NCI-H1048 (cell line): ENCODE measurements at regions not wholly inside any gene's neighbourhood (a gene's known extent, or its start where the extent isn't known, plus 50 kb on each side); places are given as distances from the start of the nearest gene placed in this dataset.

Source experiments
- DNase-seq: peaks from one replicate; lab custom pipeline; 2025; lab: John Stamatoyannopoulos, UW

DNA sequence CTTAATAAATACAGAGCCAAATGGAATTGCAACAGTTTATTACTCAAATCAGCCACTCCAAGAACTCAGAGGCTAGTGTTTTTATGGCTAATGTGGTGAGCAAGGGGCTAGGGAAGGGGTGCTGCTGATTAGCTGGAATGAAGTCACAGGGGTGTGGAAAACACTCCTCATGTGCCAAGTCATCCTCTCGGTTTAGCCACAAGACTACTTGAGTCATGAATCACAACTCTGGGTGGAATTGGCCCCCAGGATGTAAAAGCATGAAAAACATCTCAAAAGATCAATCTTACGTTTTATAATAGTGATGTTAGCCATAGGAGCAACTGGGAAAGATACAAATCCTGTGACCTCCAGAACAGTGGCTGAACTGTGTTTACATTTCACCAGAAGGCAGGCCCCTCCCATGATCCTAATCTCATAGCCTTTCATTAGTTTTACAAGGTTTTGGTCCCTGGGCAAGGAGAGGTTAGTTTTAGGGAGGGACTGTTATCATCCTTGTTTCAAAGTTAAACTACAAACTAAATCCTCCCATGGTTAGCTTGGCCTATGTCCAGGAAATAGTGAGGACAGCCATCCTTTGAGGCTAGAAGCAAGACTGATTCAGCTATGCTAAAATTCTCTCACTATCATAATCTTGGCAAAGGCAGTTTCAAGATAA lies 2020.1 kb upstream of the PCDH20 start:
- DNase-seq, result no peak

GRCh38 chr13:63433546-63434150 lies 2018.0 kb upstream of the PCDH20 start:
- no peak for DNase-seq

DNA sequence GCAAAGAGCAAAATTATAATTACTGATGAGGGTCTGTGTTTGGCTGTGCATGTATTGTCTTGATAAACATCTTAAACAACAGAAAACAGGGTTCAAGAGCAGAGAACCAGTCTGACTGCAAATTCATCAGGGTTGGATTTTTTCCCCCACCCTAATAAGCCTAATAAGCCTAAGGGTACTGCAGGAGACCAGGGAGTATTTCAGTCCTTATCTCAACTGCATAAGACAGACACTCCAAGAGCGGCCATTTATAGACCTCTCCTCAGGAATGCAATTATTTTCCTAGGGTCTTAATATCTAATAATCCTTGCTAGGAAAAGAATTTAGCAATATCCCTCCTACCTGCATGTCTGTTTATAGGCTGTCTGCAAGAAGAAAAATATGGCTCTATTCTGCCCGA lies 2011.5 kb upstream of the PCDH20 start:
- DNase-seq, result no peak

- no peak for DNase-seq
Observed at GRCh38 chr13:63425131-63425530, 2009.5 kb upstream of the PCDH20 start.

DNA sequence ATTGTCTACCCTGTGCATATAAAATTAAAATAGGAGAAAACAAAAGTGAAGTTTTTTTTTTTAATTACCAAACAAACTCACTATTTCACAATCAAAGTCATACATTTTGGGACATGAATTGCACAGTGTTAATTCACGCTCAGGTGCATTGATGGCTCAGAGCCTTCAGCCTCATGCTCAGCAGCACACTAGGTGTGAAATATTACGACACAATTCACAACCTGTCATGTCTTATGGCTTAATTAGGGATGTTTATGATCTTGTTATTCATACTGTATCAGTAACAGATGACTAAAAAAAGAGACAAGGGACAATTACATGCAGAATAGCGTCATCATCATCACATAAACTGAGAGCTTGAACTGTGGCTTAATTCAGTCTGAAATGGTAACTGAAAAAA lies 2005.5 kb upstream of the PCDH20 start:
- no peak for DNase-seq

- DNase-seq, result no peak
Observed at GRCh38 chr13:63420685-63421084, 2005.0 kb upstream of the PCDH20 start.

DNA sequence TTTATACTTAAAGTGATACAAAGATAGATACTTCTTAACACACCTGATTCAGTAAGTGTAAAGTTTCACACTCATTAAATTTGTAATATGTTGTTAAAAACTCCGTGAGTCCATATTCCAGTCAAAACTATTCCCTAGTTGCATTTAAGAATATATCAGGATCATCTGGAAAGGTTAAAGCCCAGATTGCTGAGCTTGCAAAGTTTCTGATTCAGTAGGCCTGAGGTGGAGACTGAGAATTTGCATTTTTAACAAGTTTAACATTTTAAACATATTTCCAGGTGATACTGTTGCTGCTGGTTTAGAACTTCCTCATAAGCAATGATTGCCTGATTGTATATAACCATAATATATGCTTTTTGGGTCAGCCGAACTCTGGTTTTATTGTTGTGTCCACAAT lies 1998.6 kb upstream of the PCDH20 start:
- no peak for DNase-seq

DNA sequence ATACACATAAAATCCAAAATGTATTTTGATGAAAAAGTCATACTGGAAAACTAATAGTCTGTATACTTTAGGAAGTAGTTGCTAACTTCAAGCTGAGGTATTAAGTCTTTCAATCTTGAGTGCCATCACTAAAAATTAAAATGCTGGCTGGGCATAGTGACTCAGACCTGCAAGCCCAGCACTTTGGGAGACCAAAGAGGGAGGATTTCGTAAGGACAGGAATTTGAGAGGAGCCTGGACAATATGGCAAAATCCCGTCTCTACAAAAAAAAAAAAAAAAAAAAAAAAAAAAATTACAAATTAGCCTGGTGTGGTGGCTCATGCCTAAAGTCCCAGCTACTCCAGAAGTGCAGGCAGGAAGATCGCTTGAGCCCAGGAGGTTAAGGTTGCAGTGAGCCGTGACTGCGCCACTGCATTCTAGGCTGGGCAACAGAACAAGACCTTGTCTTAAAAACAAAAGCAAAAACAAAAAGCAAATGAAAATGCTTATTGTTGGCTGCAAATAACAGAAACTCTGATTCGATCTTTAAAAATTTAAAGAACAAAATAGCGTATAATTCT lies 1994.2 kb upstream of the PCDH20 start:
- DNase-seq, result no peak

- no peak for DNase-seq
Observed at GRCh38 chr13:63408331-63409189, 1992.9 kb upstream of the PCDH20 start.

DNA sequence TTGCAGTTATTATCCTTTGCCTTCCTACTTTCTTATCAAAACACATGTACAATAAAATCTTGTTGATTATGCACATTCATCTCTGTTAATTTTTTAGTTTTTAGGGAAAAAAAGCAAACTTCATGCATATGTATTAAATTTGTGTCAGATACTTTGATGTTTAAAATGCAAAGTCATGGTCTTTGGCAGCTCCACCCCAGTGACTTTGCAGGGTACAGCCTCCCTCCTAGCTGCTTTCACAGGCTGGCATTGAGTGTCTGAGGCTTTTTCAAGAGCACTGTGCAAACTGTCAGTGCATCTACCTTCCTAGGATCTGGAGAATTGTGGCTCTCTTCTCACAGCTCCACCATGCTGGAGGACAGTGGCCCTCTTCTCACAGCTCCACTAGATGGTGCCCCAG lies 1988.1 kb upstream of the PCDH20 start:
- no peak for DNase-seq

DNA sequence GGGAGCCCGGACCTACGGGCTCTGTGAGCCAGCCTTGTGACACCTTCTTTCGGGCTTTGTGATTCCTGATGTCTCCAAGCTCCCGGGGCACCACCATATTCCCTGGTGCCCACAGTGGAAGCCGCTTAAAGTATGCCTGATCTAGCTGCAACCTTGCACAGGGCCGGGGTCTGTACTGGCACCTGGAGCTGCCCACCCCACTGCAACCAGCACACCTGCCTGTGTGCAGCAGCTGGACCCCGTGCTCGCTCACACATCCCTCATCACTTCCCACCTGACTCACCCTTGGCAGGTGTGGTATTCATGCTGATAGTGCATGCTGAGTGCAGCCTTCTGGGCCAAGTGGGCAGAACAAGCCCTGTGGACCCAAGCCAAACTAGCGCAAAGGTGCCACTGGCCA lies 1981.1 kb upstream of the PCDH20 start:
- DNase-seq, result no peak

GRCh38 chr13:63393112-63393511 lies 1977.5 kb upstream of the PCDH20 start:
- DNase-seq, result no peak

GRCh38 chr13:63389756-63390155 lies 1974.1 kb upstream of the PCDH20 start:
- DNase-seq, result no peak

- no peak for DNase-seq
Observed at GRCh38 chr13:63381078-63381859, 1965.6 kb upstream of the PCDH20 start.

GRCh38 chr13:63377986-63378385 lies 1962.3 kb upstream of the PCDH20 start:
- no peak for DNase-seq

GRCh38 chr13:63370101-63370500 lies 1954.5 kb upstream of the PCDH20 start:
- no peak for DNase-seq

- no peak for DNase-seq
Observed at GRCh38 chr13:63367522-63368198, 1952.0 kb upstream of the PCDH20 start.

DNA sequence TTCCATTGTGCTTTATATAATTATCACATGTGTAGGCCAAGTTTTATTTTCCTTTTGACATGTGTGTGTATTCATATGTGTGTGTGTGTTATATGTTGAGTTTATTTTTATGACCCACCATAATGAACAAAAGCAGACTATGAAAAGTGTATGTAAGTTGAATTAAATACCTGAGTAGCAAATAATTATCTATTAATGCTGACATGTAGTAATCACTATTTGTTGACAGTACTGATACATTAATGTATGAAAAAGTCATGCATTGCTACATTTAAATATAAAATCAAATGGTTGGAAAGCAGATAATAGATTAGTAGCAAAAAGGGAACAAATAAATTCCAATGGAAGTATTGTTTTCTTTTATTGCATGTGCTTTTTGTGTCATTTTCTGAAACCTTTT lies 1948.5 kb upstream of the PCDH20 start:
- no peak for DNase-seq

DNA sequence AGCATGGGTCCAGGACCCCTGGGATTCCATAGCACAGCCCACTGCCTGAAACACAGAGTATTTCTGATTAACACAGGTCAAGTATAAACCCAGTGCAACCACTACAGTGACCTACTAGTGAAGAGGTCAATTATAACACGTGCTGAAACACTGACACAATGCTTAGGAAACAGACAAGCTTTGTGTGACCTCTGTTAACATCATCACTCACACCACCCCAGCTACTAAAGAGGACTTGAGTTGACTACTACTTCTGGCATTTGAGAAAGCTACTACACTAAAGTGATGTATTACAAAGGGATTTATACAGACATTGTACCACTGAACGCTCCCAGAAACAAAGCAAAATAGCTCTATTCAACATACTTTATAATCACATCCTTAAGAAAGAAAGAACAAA lies 1935.9 kb upstream of the PCDH20 start:
- DNase-seq, result no peak

DNA sequence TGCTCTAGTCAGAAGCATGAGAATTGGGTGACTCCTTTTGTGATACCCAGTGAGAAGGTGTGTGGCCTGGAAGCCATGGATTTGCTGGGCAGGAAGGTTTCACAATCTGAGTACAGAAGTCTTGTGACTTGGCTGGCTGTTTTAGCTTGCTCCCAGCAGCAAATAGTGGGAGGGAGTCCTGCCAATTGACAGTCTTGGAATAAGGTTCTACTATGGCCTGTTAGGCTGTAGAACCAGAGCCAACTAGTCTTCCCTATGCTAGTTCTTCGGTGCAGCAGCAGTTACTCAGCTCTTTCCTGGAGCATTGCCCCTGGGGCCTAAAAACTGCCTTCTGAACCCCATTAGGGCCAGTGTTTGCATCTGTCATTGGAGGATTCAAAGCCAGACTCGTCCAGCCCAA lies 1935.4 kb upstream of the PCDH20 start:
- DNase-seq, result no peak

DNA sequence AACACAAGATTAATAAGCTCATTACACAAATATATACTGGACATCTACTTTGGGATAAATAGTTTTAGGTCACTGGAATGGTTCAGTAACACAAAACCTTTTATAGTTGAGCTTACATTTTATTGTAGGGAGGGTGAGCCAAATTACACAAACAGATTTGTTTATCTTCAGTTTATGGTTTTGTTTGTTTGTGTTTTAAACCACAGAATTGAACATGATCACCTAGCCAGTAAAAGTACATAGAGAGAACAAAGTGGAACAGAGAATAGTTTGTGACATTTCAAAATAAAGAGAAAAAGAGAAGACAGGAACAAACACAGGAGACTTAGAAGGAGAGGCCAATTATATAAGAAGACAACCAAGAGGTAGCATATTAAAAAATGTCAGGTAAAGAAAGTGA lies 1930.2 kb upstream of the PCDH20 start:
- DNase-seq, result no peak

GRCh38 chr13:63344711-63345110 lies 1929.1 kb upstream of the PCDH20 start:
- no peak for DNase-seq
